Ascending aorta (tissue), 2 donors: ENCODE measurements at regions not wholly inside any gene's neighbourhood (a gene's known extent, or its start where the extent isn't known, plus 50 kb on each side); places are given as distances from the start of the nearest gene placed in this dataset.

Experiments used
- DNase-seq, 2 donors: peaks; one replicate each; pipeline ENCODE4 v3.0.0-alpha.2; 2019; ENCODE audit warnings: low spot score in 2 of 2
- H3K27ac ChIP-seq, 2 donors: fragments of 200-600 bp; sonication (generic); one replicate each; pipeline ENCODE4 v1.5.1; 2016 to 2017; ENCODE audit warnings: mild to moderate bottlenecking in 1 of 2
- H3K27me3 ChIP-seq: fragments of 200-600 bp; sonication (generic); one replicate; pipeline ENCODE4 v1.5.1; 2017
- H3K36me3 ChIP-seq, 2 donors: fragments of 200-600 bp; sonication (generic); one replicate each; pipeline ENCODE4 v1.5.1; 2016
- H3K4me1 ChIP-seq, 2 donors: fragments of 200-600 bp; sonication (generic); one replicate each; pipeline ENCODE4 v1.5.1; 2016 to 2017; ENCODE audit warnings: mild to moderate bottlenecking in 1 of 2
- H3K4me3 ChIP-seq, 2 donors: fragments of 200-600 bp; sonication (generic); one replicate each; pipeline ENCODE4 v1.5.1; 2016 to 2017; ENCODE audit warnings: mild to moderate bottlenecking in 1 of 2
- H3K9me3 ChIP-seq, 2 donors: fragments of 200-600 bp; sonication (generic); one replicate each; pipeline ENCODE4 v1.5.1; 2016
- intact Hi-C: fragments of 100-400 bp; cut with DNase I; formaldehyde crosslinking; loops from one replicate; pipeline ENCODE4 v1.15.1; 2023
- TF ChIP-seq, protein P1 (sequence below), 3 experiments: fragments of 200-600 bp in 2 of 3; fragments of 450-650 bp in 1 of 3; sonication (generic) in 2 of 3; IDR thresholded peaks; one replicate each; pipeline ENCODE4 v1.5.1; 2016 to 2019; ENCODE audit warnings: antibody characterized with exemption in 3 of 3, mild to moderate bottlenecking in 1 of 3, moderate library complexity in 1 of 3

DNA sequence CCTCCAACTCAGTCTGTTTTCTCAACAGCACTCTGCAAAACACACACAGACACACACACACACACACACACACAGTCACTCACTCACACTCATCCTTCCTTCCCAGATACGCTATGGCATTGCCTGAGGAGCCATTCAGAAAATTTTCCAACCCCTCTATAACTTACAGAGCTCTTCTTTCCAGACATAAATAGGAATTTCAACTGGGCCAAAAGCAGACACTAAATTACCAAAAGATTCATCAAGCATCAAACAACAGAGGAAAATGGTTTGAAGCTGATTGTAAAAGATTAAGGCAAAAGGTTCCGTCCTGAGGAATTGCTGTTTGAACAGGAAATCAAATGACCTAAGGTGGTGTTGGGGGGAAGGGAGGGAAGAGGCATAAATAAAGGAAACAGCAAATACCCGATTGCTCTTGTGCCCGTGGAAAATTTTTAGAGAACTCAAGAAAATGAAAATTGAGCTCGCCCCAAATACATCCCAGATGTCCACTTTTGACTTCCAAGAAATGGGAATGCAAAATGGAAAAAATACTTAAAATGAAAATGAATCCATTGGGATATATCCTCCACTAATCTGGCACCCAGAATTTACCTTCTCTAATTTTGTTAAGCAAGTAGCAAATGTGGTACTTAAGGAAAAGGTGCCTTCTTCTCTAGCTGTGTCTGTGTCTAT, 183.6 kb downstream of the QDPR start:
- TF ChIP-seq, protein P1, sequence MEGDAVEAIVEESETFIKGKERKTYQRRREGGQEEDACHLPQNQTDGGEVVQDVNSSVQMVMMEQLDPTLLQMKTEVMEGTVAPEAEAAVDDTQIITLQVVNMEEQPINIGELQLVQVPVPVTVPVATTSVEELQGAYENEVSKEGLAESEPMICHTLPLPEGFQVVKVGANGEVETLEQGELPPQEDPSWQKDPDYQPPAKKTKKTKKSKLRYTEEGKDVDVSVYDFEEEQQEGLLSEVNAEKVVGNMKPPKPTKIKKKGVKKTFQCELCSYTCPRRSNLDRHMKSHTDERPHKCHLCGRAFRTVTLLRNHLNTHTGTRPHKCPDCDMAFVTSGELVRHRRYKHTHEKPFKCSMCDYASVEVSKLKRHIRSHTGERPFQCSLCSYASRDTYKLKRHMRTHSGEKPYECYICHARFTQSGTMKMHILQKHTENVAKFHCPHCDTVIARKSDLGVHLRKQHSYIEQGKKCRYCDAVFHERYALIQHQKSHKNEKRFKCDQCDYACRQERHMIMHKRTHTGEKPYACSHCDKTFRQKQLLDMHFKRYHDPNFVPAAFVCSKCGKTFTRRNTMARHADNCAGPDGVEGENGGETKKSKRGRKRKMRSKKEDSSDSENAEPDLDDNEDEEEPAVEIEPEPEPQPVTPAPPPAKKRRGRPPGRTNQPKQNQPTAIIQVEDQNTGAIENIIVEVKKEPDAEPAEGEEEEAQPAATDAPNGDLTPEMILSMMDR (IDR thresholded peaks at IDR 0.05) = no peak
- intact Hi-C loops = loop anchor here (10.0 kb wide), 2 partner anchors 117 to 533 kb away; no protein-coding TSS in a partner anchor
- peaks cover 0 to 7% of the 10 kb centered on the region in 2 donors for H3K4me1 ChIP-seq
- no peak overlapping the region for H3K27ac ChIP-seq
- H3K36me3 ChIP-seq = no peaks in the 10 kb centered on the region
- no peak for DNase-seq
- no peaks in the 10 kb centered on the region for H3K9me3 ChIP-seq
- H3K4me3 ChIP-seq = no peak overlapping the region
- no peaks in the 10 kb centered on the region for H3K27me3 ChIP-seq

GRCh38 chr4:17327591-17327990, 184.3 kb downstream of the QDPR start:
- H3K4me1 ChIP-seq = peaks cover 0 to 7% of the 10 kb centered on the region in 2 donors
- no peak overlapping the region for H3K27ac ChIP-seq
- no peaks in the 10 kb centered on the region for H3K27me3 ChIP-seq
- no peaks in the 10 kb centered on the region for H3K9me3 ChIP-seq
- no peak for DNase-seq
- no peak overlapping the region for H3K4me3 ChIP-seq
- intact Hi-C loops = loop anchor here (10.0 kb wide), 2 partner anchors 117 to 533 kb away; no protein-coding TSS in a partner anchor
- TF ChIP-seq, protein P1 (IDR thresholded peaks at IDR 0.05) = no peak
- no peaks in the 10 kb centered on the region for H3K36me3 ChIP-seq

DNA sequence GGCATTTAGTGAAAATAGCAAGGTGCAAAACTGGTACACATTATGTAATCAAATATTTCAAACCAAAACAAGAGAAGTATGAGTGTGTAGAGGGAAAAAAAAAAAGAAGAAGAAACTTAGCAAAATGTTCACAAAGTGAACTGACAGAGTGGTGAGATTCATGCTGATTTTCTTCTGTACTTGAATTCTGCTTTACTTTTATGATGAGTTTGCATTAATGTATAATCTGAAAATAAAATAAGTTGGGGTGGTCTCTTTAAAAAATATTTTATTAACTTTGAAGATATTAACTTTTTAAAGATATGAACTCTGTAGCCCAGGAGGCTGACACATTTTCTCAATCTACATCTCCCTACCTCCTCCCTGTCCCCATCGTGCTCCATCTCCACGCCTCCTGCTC, 185.1 kb downstream of the QDPR start:
- no peak for DNase-seq
- Histone ChIP-seq H3K36me3 (no peaks in the 10 kb centered on the region), H3K27ac (no peak overlapping the region), H3K27me3 (no peaks in the 10 kb centered on the region), H3K4me1 (peaks cover 0 to 7% of the 10 kb centered on the region in 2 donors), H3K4me3 (no peak overlapping the region), H3K9me3 (no peaks in the 10 kb centered on the region)
- TF ChIP-seq, protein P1 (IDR thresholded peaks at IDR 0.05) = no peak
- intact Hi-C loops = loop anchor here (10.0 kb wide), 2 partner anchors 118 to 532 kb away; no protein-coding TSS in a partner anchor

GRCh38 chr4:17325098-17325497, 186.8 kb downstream of the QDPR start:
- H3K27ac ChIP-seq = no peak overlapping the region
- no peaks in the 10 kb centered on the region for H3K36me3 ChIP-seq
- intact Hi-C loops = loop anchor here (10.0 kb wide), 2 partner anchors 120 to 530 kb away; no protein-coding TSS in a partner anchor
- H3K4me3 ChIP-seq = no peak overlapping the region
- no peak for DNase-seq
- TF ChIP-seq, protein P1 (IDR thresholded peaks at IDR 0.05) = no peak
- H3K27me3 ChIP-seq = no peaks in the 10 kb centered on the region
- peaks cover 0 to 7% of the 10 kb centered on the region in 2 donors for H3K4me1 ChIP-seq
- H3K9me3 ChIP-seq = no peaks in the 10 kb centered on the region

- H3K36me3 ChIP-seq = no peaks in the 10 kb centered on the region
- intact Hi-C loops = loop anchor here (1.0 to 10.0 kb wide), 4 partner anchors 120 to 1034 kb away; no protein-coding TSS in a partner anchor
- no peak overlapping the region for H3K4me3 ChIP-seq
- no peak overlapping the region for H3K27ac ChIP-seq
- no peaks in the 10 kb centered on the region for H3K9me3 ChIP-seq
- peaks cover 0 to 7% of the 10 kb centered on the region in 2 donors for H3K4me1 ChIP-seq
- no peaks in the 10 kb centered on the region for H3K27me3 ChIP-seq
- TF ChIP-seq, protein P1 (IDR thresholded peaks at IDR 0.05) = peak; percentile 50 to 80 (median 58)
- DNase-seq = no peak
These were observed 187.5 kb downstream of the QDPR start for GRCh38 chr4:17324386-17324830.
